K562 (cell line): ENCODE measurements at regions not wholly inside any gene's neighbourhood (a gene's known extent, or its start where the extent isn't known, plus 50 kb on each side); places are given as distances from the start of the nearest gene placed in this dataset.

Experiments
- ATAC-seq: fragments of 200-7000 bp; cut with Tn5 transposase; 3 replicates; pipeline ENCODE4 v1.9.1; 2020; ENCODE audit warnings: moderate library complexity
- BruUV-seq: library from RNA; stranded (reverse); fragments of 400-500 nt; replicated peaks from 2 replicates; lab custom pipeline; 2021; lab: Mats Ljungman, UMichigan
- CTCF ChIA-PET: fragments of 300-600 bp; formaldehyde crosslinking; extraction: SDS; loops from one replicate; lab custom pipeline; 2021; ENCODE audit warnings: low intra/inter-chr PET ratio; lab: Yijun Ruan, JAX
- POLR2A ChIA-PET: fragments of 300-600, 350-650 bp; sonication (Branson Sonifier 250); formaldehyde crosslinking; extraction: SDS; loops from one replicate; lab custom pipeline; 2021; ENCODE audit warnings: antibody characterized with exemption, inconsistent platforms; lab: Yijun Ruan, JAX
- DNase-seq, 4 experiments: peaks; one replicate each; pipeline versions ENCODE4 v3.0.0 to v3.0.0-alpha.2; 2011 to 2018; ENCODE audit warnings: low spot score in 3 of 4, mixed read lengths in 3 of 4; ENCODE audit errors: extremely low read depth in 1 of 4
- FAIRE-seq: peaks from 2 replicates; lab custom pipeline; 2011; peaks lifted over from hg19 to GRCh38; lab: Jason Lieb, UNC
- H2AFZ ChIP-seq: 2 replicates; pipeline ENCODE4 v1.6.0; 2011; ENCODE audit warnings: low read depth, low read length, control low read depth, inconsistent platforms
- H3K27ac ChIP-seq: fragments of 200-600 bp; 3 replicates; pipeline ENCODE4 v1.8.0; 2011; ENCODE audit warnings: low read depth, mild to moderate bottlenecking, control low read depth, inconsistent platforms, low read length, moderate library complexity, mixed read lengths; ENCODE audit errors: extremely low read depth
- H3K27me3 ChIP-seq, 2 experiments: fragments of 300-600 bp in 1 of 2; 2 replicates in 1 of 2; 3 replicates in 1 of 2; pipeline versions ENCODE4 v1.6.0 to v1.8.0; 2011; ENCODE audit warnings: inconsistent platforms in 2 of 2, low read length in 2 of 2, mild to moderate bottlenecking in 1 of 2, mixed read lengths in 1 of 2, moderate library complexity in 1 of 2; ENCODE audit not compliant: control insufficient read depth in 2 of 2, insufficient read depth in 2 of 2
- H3K36me3 ChIP-seq: fragments of 300-600 bp; 3 replicates; pipeline ENCODE4 v1.8.0; 2011; ENCODE audit warnings: mild to moderate bottlenecking, low read length, inconsistent platforms; ENCODE audit not compliant: control insufficient read depth, insufficient read depth
- H3K4me1 ChIP-seq, 2 experiments: fragments of 200-600 bp in 1 of 2; replicated peaks in 1 of 2; 2 replicates in 1 of 2; 3 replicates in 1 of 2; pipeline versions ENCODE4 v1.5.1 to v1.8.0; 2011; ENCODE audit warnings: inconsistent platforms in 2 of 2, low read length in 2 of 2, mild to moderate bottlenecking in 1 of 2, mixed read lengths in 1 of 2, moderate library complexity in 1 of 2; ENCODE audit not compliant: control insufficient read depth in 2 of 2, insufficient read depth in 2 of 2
- H3K4me2 ChIP-seq: 2 replicates; pipeline ENCODE4 v1.6.1; 2011; ENCODE audit warnings: low read length, control low read depth, inconsistent platforms, mixed read lengths; ENCODE audit not compliant: insufficient read depth
- H3K4me3 ChIP-seq: fragments of 200-600 bp; sonication (generic), shearing (Covaris generic); 2 replicates; pipeline ENCODE4 v1.5.1; 2016; ENCODE audit warnings: control low read depth, inconsistent platforms
- H3K79me2 ChIP-seq: fragments of 200-600 bp; 3 replicates; pipeline ENCODE4 v1.8.0; 2011; ENCODE audit warnings: low read length, inconsistent platforms; ENCODE audit not compliant: control insufficient read depth, insufficient read depth
- H3K9ac ChIP-seq, 2 experiments: 2 replicates each; pipeline versions ENCODE4 v1.6.0 to v1.6.1; 2011; ENCODE audit warnings: low read depth in 2 of 2, low read length in 2 of 2, control low read depth in 1 of 2, inconsistent platforms in 1 of 2, mild to moderate bottlenecking in 1 of 2, mixed read lengths in 1 of 2; ENCODE audit not compliant: insufficient read depth in 1 of 2
- H3K9me1 ChIP-seq: one replicate; pipeline ENCODE4 v1.6.0; 2011; ENCODE audit warnings: inconsistent platforms, mild to moderate bottlenecking, low read length, moderate library complexity; ENCODE audit not compliant: control insufficient read depth, insufficient read depth
- H3K9me3 ChIP-seq: replicated peaks from 2 replicates; pipeline ENCODE4 v1.5.1; 2011; ENCODE audit warnings: low read depth, low read length, inconsistent platforms; ENCODE audit not compliant: control insufficient read depth, insufficient read depth
- H4K20me1 ChIP-seq: replicated peaks from 2 replicates; pipeline ENCODE4 v1.6.1; 2011; ENCODE audit warnings: low read length, inconsistent platforms, mixed read lengths; ENCODE audit not compliant: control insufficient read depth, insufficient read depth
- BMI1 ChIP-seq: fragments of 150-350 bp; IDR thresholded peaks from 2 replicates; pipeline ENCODE4 v1.6.1; 2014; ENCODE audit warnings: low read length
- FOXO4 ChIP-seq: fragments of 450-650 bp; formaldehyde crosslinking; IDR thresholded peaks from 2 replicates; pipeline ENCODE4 v1.4.0; 2020; ENCODE audit warnings: mild to moderate bottlenecking, moderate library complexity
- ZNF764 ChIP-seq: fragments of 250-450 bp; sonication (Bioruptor Pico); IDR thresholded peaks from 2 replicates; pipeline ENCODE4 v1.4.0; 2020; ENCODE audit warnings: low read depth, mild to moderate bottlenecking, moderate library complexity
- WGBS: fragments of 100-300 bp; shearing (Covaris generic); methylation state at CpG from one replicate; pipeline ENCODE4 v1.1.6; 2016; ENCODE audit warnings: low coverage, mixed read lengths; ENCODE audit not compliant: insufficient coverage; ENCODE audit errors: missing lambda C conversion rate; 5-methylcytosine and 5-hydroxymethylcytosine counted together
- in situ Hi-C: fragments of 300-500 bp; cut with MboI; formaldehyde crosslinking; loops from 4 replicates; pipeline ENCODE4 v1.15.0; 2018; ENCODE audit warnings: inconsistent platforms, mixed read lengths
- intact Hi-C: fragments of 100-400 bp; cut with micrococcal nuclease; formaldehyde crosslinking; loops from 2 replicates; pipeline ENCODE4 v1.14.2; 2022
- TF ChIP-seq, protein P1 (sequence below): sonication (generic); formaldehyde crosslinking; IDR thresholded peaks from 2 replicates; pipeline ENCODE4 v1.8.1; 2023; ENCODE audit warnings: missing genetic modification reagents, mild to moderate bottlenecking, borderline replicate concordance

- CTCF ChIA-PET: no interaction called here
- in situ Hi-C loops: no loop called here
- no peaks in the 10 kb centered on the region for H4K20me1 ChIP-seq
- DNase-seq: no peak
- H3K4me1 ChIP-seq: no peaks in the 10 kb centered on the region
- no peak overlapping the region for H3K27ac ChIP-seq
- H3K4me2 ChIP-seq: no peak overlapping the region
- no peaks in the 10 kb centered on the region for H3K79me2 ChIP-seq
- no peaks in the 10 kb centered on the region for H3K36me3 ChIP-seq
- TF ChIP-seq BMI1 (no peak), FOXO4 (no peak), ZNF764 (no peak)
- TF ChIP-seq, protein P1, sequence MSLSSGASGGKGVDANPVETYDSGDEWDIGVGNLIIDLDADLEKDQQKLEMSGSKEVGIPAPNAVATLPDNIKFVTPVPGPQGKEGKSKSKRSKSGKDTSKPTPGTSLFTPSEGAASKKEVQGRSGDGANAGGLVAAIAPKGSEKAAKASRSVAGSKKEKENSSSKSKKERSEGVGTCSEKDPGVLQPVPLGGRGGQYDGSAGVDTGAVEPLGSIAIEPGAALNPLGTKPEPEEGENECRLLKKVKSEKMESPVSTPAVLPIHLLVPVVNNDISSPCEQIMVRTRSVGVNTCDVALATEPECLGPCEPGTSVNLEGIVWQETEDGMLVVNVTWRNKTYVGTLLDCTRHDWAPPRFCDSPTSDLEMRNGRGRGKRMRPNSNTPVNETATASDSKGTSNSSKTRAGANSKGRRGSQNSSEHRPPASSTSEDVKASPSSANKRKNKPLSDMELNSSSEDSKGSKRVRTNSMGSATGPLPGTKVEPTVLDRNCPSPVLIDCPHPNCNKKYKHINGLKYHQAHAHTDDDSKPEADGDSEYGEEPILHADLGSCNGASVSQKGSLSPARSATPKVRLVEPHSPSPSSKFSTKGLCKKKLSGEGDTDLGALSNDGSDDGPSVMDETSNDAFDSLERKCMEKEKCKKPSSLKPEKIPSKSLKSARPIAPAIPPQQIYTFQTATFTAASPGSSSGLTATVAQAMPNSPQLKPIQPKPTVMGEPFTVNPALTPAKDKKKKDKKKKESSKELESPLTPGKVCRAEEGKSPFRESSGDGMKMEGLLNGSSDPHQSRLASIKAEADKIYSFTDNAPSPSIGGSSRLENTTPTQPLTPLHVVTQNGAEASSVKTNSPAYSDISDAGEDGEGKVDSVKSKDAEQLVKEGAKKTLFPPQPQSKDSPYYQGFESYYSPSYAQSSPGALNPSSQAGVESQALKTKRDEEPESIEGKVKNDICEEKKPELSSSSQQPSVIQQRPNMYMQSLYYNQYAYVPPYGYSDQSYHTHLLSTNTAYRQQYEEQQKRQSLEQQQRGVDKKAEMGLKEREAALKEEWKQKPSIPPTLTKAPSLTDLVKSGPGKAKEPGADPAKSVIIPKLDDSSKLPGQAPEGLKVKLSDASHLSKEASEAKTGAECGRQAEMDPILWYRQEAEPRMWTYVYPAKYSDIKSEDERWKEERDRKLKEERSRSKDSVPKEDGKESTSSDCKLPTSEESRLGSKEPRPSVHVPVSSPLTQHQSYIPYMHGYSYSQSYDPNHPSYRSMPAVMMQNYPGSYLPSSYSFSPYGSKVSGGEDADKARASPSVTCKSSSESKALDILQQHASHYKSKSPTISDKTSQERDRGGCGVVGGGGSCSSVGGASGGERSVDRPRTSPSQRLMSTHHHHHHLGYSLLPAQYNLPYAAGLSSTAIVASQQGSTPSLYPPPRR (CRISPR knock-in tag): no peak
- TF ChIP-seq, all 486 proteins: peak for 0
- no peak overlapping the region for H2AFZ ChIP-seq
- WGBS: 0% methylated on average over 2 of the region's 2 CpGs
- no peak for ATAC-seq
- POLR2A ChIA-PET: no interaction called here
- H3K9ac ChIP-seq: no peak overlapping the region
- H3K4me3 ChIP-seq: no peak overlapping the region
- no peaks in the 10 kb centered on the region for H3K27me3 ChIP-seq
- no peak for FAIRE-seq
- intact Hi-C loops: no loop called here
- no TSS peak for BruUV-seq
- H3K9me1 ChIP-seq: no peaks in the 10 kb centered on the region
- no peaks in the 10 kb centered on the region for H3K9me3 ChIP-seq
Measured at GRCh38 chr4:64882311-64883086, 473.2 kb upstream of the TECRL start.
